ENCODE measurements at regions not wholly inside any gene's neighbourhood (a gene's known extent, or its start where the extent isn't known, plus 50 kb on each side); places are given as distances from the start of the nearest gene placed in this dataset.

- Histone ChIP-seq H3K36me3 (ENCODE audit: insufficient read depth, low read length) (no peaks in the 10 kb centered on the region), H3K27ac (ENCODE audit: low read depth, low read length) (no peak overlapping the region), H3K9me3 (ENCODE audit: control insufficient read depth in 1 of 2, low read length in 2 of 2) (peaks cover 0 to 5% of the 10 kb centered on the region in 2 donors), H3K4me3 (ENCODE audit: low read length in 2 of 2) (no peak overlapping the region), H3K4me1 (ENCODE audit: insufficient read depth, low read length) (no peaks in the 10 kb centered on the region), H3K27me3 (ENCODE audit: insufficient read depth, low read length) (no peaks in the 10 kb centered on the region)
- H3K27me3 Mint-ChIP-seq: peaks cover 1 to 8% of the 10 kb centered on the region in 2 donors
- intact Hi-C loops (cut with micrococcal nuclease): no loop called here
- peaks cover 0 to 11% (median 7%) of the 10 kb centered on the region in 8 donors for H3K9me3 Mint-ChIP-seq
- H3K4me1 Mint-ChIP-seq: no peaks in the 10 kb centered on the region
- peak in 1 of 5 donors; percentile 4 for DNase-seq
- no peak overlapping the region for H3K4me3 Mint-ChIP-seq
- POLR2A ChIA-PET (ENCODE audit: partially characterized antibody): no interaction called here
- no peak overlapping the region for H3K27ac Mint-ChIP-seq
- CTCF ChIA-PET (ENCODE audit: partially characterized antibody): no interaction called here
- H3K36me3 Mint-ChIP-seq: peaks cover 0 to 5% of the 10 kb centered on the region in 2 donors
These were observed 563.9 kb upstream of the NR5A2 start for GRCh38 chr1:199463521-199464127.

DNA sequence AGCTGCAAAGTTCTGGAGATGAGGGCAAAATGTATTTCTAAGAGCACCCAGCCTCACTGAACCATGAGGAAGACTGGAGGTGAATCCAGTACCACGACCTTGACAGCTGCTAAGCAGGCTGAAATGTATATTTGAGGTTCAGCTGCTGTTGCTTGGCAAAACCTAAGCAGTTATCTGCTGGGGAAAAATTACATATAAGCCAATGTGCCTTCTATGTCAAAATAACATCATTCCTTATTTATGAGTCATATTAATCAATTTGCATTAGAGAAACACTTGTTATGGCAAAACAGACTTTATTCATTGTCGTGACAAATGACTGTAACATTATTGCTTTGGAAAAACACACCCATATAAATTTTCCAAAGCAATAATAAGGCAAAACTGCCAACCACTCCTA lies 560.5 kb upstream of the NR5A2 start:
- Mint-ChIP-seq H3K4me3 (no peak overlapping the region), H3K27ac (no peak overlapping the region)
- CTCF ChIA-PET (ENCODE audit: partially characterized antibody): no interaction called here

GRCh38 chr1:199472018-199472417 lies 555.5 kb upstream of the NR5A2 start:
- DNase-seq: no peak
- no peaks in the 10 kb centered on the region for H3K9me3 ChIP-seq (ENCODE audit: control insufficient read depth in 1 of 2, low read length in 2 of 2)
- H3K27ac ChIP-seq (ENCODE audit: low read depth, low read length): no peak overlapping the region
- no peaks in the 10 kb centered on the region for H3K9me3 Mint-ChIP-seq
- no peak overlapping the region for H3K4me3 Mint-ChIP-seq
- intact Hi-C loops (cut with micrococcal nuclease): no loop called here
- no peaks in the 10 kb centered on the region for H3K36me3 Mint-ChIP-seq
- H3K4me3 ChIP-seq (ENCODE audit: low read length in 2 of 2): no peak overlapping the region
- no peaks in the 10 kb centered on the region for H3K36me3 ChIP-seq (ENCODE audit: insufficient read depth, low read length)
- CTCF ChIA-PET (ENCODE audit: partially characterized antibody): no interaction called here
- no peaks in the 10 kb centered on the region for H3K4me1 ChIP-seq (ENCODE audit: insufficient read depth, low read length)
- no peaks in the 10 kb centered on the region for H3K4me1 Mint-ChIP-seq
- no peaks in the 10 kb centered on the region for H3K27me3 ChIP-seq (ENCODE audit: insufficient read depth, low read length)
- POLR2A ChIA-PET (ENCODE audit: partially characterized antibody): no interaction called here
- peaks cover 2 to 7% of the 10 kb centered on the region in 2 donors for H3K27me3 Mint-ChIP-seq
- no peak overlapping the region for H3K27ac Mint-ChIP-seq

More for the DNA sequence above, 560.5 kb upstream of the NR5A2 start:
- POLR2A ChIA-PET (ENCODE audit: partially characterized antibody): no interaction called here
- H3K9me3 Mint-ChIP-seq: peaks cover 0 to 11% (median 7%) of the 10 kb centered on the region in 8 donors
- peaks cover 0 to 5% of the 10 kb centered on the region in 2 donors for H3K36me3 Mint-ChIP-seq
- H3K4me3 ChIP-seq (ENCODE audit: low read length in 2 of 2): no peak overlapping the region
- intact Hi-C loops (cut with micrococcal nuclease): no loop called here
- peaks cover 0 to 5% of the 10 kb centered on the region in 2 donors for H3K9me3 ChIP-seq (ENCODE audit: control insufficient read depth in 1 of 2, low read length in 2 of 2)
- DNase-seq: no peak
- peaks cover 1 to 8% of the 10 kb centered on the region in 2 donors for H3K27me3 Mint-ChIP-seq
- H3K27ac ChIP-seq (ENCODE audit: low read depth, low read length): no peak overlapping the region
- no peaks in the 10 kb centered on the region for H3K4me1 ChIP-seq (ENCODE audit: insufficient read depth, low read length)
- no peaks in the 10 kb centered on the region for H3K4me1 Mint-ChIP-seq
- H3K27me3 ChIP-seq (ENCODE audit: insufficient read depth, low read length): no peaks in the 10 kb centered on the region
- no peaks in the 10 kb centered on the region for H3K36me3 ChIP-seq (ENCODE audit: insufficient read depth, low read length)

DNA sequence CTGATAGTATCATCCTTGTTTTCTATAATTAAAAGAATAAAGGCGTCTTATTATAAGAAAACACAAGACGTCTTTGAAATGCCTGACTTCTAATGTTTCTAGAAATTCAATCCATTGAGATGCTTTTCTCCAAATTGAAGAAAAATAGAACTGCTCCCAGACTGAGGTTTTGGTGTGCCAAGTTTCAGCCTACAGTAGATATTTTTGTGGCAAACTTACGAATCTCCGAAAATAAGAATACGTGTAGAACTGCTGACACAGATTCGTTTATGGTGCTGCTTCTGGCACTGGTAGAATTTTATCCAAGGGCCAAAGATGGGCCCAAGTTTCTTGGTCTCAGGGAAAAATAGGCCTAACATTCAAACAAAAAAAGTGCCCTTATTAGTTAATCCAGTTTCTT lies 554.5 kb upstream of the NR5A2 start:
- Histone ChIP-seq H3K27me3 (ENCODE audit: insufficient read depth, low read length) (no peaks in the 10 kb centered on the region), H3K36me3 (ENCODE audit: insufficient read depth, low read length) (no peaks in the 10 kb centered on the region), H3K27ac (ENCODE audit: low read depth, low read length) (no peak overlapping the region), H3K4me3 (ENCODE audit: low read length in 2 of 2) (no peak overlapping the region), H3K4me1 (ENCODE audit: insufficient read depth, low read length) (no peaks in the 10 kb centered on the region), H3K9me3 (ENCODE audit: control insufficient read depth in 1 of 2, low read length in 2 of 2) (no peaks in the 10 kb centered on the region)
- no peaks in the 10 kb centered on the region for H3K4me1 Mint-ChIP-seq
- H3K9me3 Mint-ChIP-seq: no peaks in the 10 kb centered on the region
- intact Hi-C loops (cut with micrococcal nuclease): no loop called here
- H3K4me3 Mint-ChIP-seq: no peak overlapping the region
- ChIA-PET POLR2A (ENCODE audit: partially characterized antibody) (no interaction called here), CTCF (ENCODE audit: partially characterized antibody) (no interaction called here)
- no peaks in the 10 kb centered on the region for H3K36me3 Mint-ChIP-seq
- no peak for DNase-seq
- peaks cover 2 to 7% of the 10 kb centered on the region in 2 donors for H3K27me3 Mint-ChIP-seq
- H3K27ac Mint-ChIP-seq: no peak overlapping the region

DNA sequence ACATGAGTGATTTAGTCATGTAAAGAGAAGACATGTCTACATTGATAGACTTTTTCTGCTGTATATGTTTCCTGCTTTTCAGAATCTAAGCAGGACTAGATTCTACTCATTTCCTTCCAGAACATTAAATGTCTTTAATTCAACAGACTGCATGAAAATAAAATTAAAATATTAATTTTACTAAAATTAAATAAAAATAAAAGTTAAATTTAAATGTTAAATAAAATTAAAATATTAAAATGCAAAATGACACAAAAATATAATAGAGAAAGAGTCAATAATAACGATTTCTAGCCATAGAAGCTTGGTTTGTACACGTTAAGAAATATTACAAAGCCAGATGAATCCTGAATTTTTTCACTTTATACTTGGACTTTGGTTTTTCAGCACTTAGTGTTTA lies 552.8 kb upstream of the NR5A2 start:
- Histone ChIP-seq H3K27ac (ENCODE audit: low read depth, low read length) (no peak overlapping the region), H3K4me1 (ENCODE audit: insufficient read depth, low read length) (no peaks in the 10 kb centered on the region), H3K27me3 (ENCODE audit: insufficient read depth, low read length) (no peaks in the 10 kb centered on the region), H3K9me3 (ENCODE audit: control insufficient read depth in 1 of 2, low read length in 2 of 2) (no peaks in the 10 kb centered on the region), H3K4me3 (ENCODE audit: low read length in 2 of 2) (no peak overlapping the region), H3K36me3 (ENCODE audit: insufficient read depth, low read length) (no peaks in the 10 kb centered on the region)
- intact Hi-C loops (cut with micrococcal nuclease): no loop called here
- Mint-ChIP-seq H3K4me1 (no peaks in the 10 kb centered on the region), H3K27ac (no peak overlapping the region), H3K36me3 (no peaks in the 10 kb centered on the region), H3K9me3 (no peaks in the 10 kb centered on the region), H3K27me3 (peaks cover 0 to 7% of the 10 kb centered on the region in 2 donors), H3K4me3 (no peak overlapping the region)
- CTCF ChIA-PET (ENCODE audit: partially characterized antibody): no interaction called here
- no peak for DNase-seq
- POLR2A ChIA-PET (ENCODE audit: partially characterized antibody): no interaction called here

DNA sequence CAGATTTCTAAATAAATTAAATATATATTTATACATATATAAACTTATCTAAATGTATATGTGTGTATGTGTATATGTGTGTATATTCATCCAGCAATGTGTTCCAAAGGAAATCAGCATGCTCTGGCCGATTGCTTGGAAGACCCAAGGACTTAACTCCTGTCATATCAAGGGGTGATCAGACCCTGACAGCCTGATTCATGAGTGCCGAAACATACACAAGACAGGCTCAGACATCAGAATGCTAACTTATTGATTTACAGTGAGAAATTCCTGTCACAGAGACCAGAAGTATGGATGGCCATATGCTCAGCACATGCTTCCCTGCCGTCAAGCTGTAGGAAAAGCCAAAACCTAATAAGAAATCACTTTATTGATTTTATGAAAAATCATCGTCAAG lies 545.1 kb upstream of the NR5A2 start:
- no peak for DNase-seq
- Mint-ChIP-seq H3K4me1 (no peaks in the 10 kb centered on the region), H3K4me3 (no peak overlapping the region), H3K36me3 (no peaks in the 10 kb centered on the region), H3K9me3 (peaks cover 0 to 6% (median 0%) of the 10 kb centered on the region in 8 donors), H3K27me3 (peaks cover 0 to 4% of the 10 kb centered on the region in 2 donors), H3K27ac (no peak overlapping the region)
- Histone ChIP-seq H3K4me3 (ENCODE audit: low read length in 2 of 2) (no peak overlapping the region), H3K27ac (ENCODE audit: low read depth, low read length) (no peak overlapping the region), H3K4me1 (ENCODE audit: insufficient read depth, low read length) (no peaks in the 10 kb centered on the region), H3K9me3 (ENCODE audit: control insufficient read depth in 1 of 2, low read length in 2 of 2) (no peaks in the 10 kb centered on the region), H3K27me3 (ENCODE audit: insufficient read depth, low read length) (no peaks in the 10 kb centered on the region), H3K36me3 (ENCODE audit: insufficient read depth, low read length) (no peaks in the 10 kb centered on the region)
- CTCF ChIA-PET (ENCODE audit: partially characterized antibody): no interaction called here
- POLR2A ChIA-PET (ENCODE audit: partially characterized antibody): no interaction called here
- intact Hi-C loops (cut with micrococcal nuclease): no loop called here

- H3K4me1 Mint-ChIP-seq: no peaks in the 10 kb centered on the region
- no peak overlapping the region for H3K27ac ChIP-seq (ENCODE audit: low read depth, low read length)
- CTCF ChIA-PET (ENCODE audit: partially characterized antibody): no interaction called here
These were observed 537.9 kb upstream of the NR5A2 start for GRCh38 chr1:199489594-199489993.

More at GRCh38 chr1:199489594-199489993, 537.9 kb upstream of the NR5A2 start:
- Histone ChIP-seq H3K27me3 (ENCODE audit: insufficient read depth, low read length) (no peaks in the 10 kb centered on the region), H3K36me3 (ENCODE audit: insufficient read depth, low read length) (no peaks in the 10 kb centered on the region), H3K9me3 (ENCODE audit: control insufficient read depth in 1 of 2, low read length in 2 of 2) (no peaks in the 10 kb centered on the region), H3K4me3 (ENCODE audit: low read length in 2 of 2) (no peak overlapping the region), H3K4me1 (ENCODE audit: insufficient read depth, low read length) (no peaks in the 10 kb centered on the region)
- H3K27me3 Mint-ChIP-seq: peaks cover 0 to 3% of the 10 kb centered on the region in 2 donors
- DNase-seq: no peak
- POLR2A ChIA-PET (ENCODE audit: partially characterized antibody): no interaction called here
- intact Hi-C loops (cut with micrococcal nuclease): no loop called here
- no peak overlapping the region for H3K27ac Mint-ChIP-seq
- H3K4me3 Mint-ChIP-seq: no peak overlapping the region
- no peaks in the 10 kb centered on the region for H3K36me3 Mint-ChIP-seq
- H3K9me3 Mint-ChIP-seq: peaks cover 3 to 17% (median 15%) of the 10 kb centered on the region in 8 donors
